ENCODE measurements at regions not wholly inside any gene's neighbourhood (a gene's known extent, or its start where the extent isn't known, plus 50 kb on each side); places are given as distances from the start of the nearest gene placed in this dataset.

DNA sequence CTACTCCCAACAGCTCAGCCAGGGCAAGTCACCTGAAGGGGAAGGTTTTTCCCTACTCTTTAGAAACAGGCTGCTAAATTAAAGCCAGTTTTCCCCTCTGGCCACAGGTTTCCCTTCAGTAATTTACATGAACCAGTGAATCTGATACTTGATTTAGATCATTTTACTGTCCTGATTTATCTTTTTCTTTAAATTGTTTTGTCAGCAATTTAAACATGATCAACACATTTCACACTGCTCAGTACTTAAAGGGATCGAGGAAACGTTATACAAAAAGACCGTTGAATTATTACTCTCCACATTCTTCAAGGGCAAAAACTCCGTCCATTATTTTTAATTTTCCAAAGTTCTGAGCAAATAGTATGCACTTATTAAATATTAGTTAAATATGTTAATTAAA, 1165.7 kb upstream of the GYPC start:
- DNase-seq, result no peak
- Mint-ChIP-seq H3K36me3 (ENCODE audit: insufficient read depth) (no peaks in the 10 kb centered on the region), H3K4me1 (ENCODE audit: low read depth) (no peaks in the 10 kb centered on the region), H3K4me3 (no peak overlapping the region), H3K9me3 (peaks cover 14% of the 10 kb centered on the region), H3K27me3 (ENCODE audit: low read depth) (no peaks in the 10 kb centered on the region)
- ATAC-seq, result no peak

DNA sequence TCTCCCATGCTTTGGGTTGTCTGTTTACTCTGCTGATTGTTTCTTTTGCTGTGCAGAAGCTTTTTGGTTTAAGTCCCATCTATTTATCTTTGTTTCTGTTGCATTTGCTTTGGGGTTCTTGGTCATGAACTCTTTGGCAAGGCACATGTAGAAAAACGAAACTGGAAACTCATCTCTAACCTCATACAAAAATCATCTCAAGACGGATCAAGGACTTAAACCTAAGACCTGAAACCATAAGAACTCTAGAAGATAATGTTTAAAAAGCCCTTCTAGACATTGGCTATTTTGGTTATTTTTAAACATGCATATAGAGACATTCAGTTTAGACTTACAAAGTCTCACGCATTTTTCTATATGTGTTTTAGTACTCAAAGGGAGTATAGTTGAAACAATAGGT, 1164.3 kb upstream of the GYPC start:
- Mint-ChIP-seq H3K4me3 (no peak overlapping the region), H3K9me3 (peaks cover 16% of the 10 kb centered on the region), H3K27me3 (ENCODE audit: low read depth) (no peaks in the 10 kb centered on the region), H3K4me1 (ENCODE audit: low read depth) (no peaks in the 10 kb centered on the region), H3K36me3 (ENCODE audit: insufficient read depth) (no peaks in the 10 kb centered on the region)
- DNase-seq (no peak), ATAC-seq (no peak)

DNA sequence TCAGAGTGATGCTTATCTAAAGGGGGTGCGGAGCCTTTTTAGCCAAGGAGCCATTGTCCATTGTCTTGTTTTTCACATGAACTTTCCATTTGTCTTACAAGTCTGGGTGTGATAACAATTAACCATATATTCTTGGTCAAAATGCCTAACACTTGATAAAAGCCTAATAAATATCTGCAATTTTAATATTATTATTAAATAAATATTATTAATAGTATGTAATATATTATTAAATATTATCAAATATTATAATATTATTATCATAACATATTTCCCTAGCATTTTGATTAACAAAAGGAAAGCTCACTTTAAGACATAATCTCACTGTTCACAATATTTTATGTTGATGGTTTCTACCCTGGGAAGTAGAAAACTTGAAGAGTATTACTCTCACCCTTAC, 1143.6 kb upstream of the GYPC start:
- no peaks in the 10 kb centered on the region for H3K36me3 Mint-ChIP-seq (ENCODE audit: insufficient read depth)
- ATAC-seq, result no peak
- H3K27me3 Mint-ChIP-seq (ENCODE audit: low read depth), result peaks cover 4% of the 10 kb centered on the region
- no peak overlapping the region for H3K4me3 Mint-ChIP-seq
- no peaks in the 10 kb centered on the region for H3K4me1 Mint-ChIP-seq (ENCODE audit: low read depth)
- DNase-seq, result no peak
- peaks cover 14% of the 10 kb centered on the region for H3K9me3 Mint-ChIP-seq

DNA sequence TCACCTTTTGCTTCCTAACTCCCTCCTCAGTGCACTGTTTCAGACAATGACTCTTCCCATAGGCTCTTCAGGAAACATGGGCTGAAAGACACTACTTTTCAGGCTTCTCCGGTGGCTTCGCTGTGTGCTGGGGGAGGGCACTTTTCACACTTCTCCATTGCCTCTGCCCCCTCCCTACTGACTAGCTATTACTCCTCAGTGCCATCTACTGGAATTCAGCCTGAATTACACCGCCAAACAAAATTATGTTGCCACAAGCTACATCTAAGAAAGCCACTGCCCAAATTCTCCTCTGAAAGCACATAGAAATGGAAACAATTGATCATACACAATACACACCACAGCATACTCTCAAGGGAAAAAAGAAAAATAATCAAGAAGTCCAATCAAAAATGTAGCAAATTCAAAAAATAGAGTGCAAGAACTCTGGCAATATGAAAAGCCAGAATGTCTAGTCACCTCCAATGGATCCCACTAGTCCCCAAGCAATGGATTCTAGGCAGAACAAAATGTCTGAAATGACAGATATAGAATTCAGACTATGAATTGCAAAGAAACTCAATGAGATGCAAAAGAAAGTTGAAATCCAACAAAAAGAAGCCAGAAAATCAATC, 1139.4 kb upstream of the GYPC start:
- H3K9me3 Mint-ChIP-seq, result peaks cover 18% of the 10 kb centered on the region
- no peaks in the 10 kb centered on the region for H3K4me1 Mint-ChIP-seq (ENCODE audit: low read depth)
- no peak overlapping the region for H3K4me3 Mint-ChIP-seq
- ATAC-seq, result no peak
- H3K27me3 Mint-ChIP-seq (ENCODE audit: low read depth), result no peaks in the 10 kb centered on the region
- H3K36me3 Mint-ChIP-seq (ENCODE audit: insufficient read depth), result no peaks in the 10 kb centered on the region
- DNase-seq, result no peak

DNA sequence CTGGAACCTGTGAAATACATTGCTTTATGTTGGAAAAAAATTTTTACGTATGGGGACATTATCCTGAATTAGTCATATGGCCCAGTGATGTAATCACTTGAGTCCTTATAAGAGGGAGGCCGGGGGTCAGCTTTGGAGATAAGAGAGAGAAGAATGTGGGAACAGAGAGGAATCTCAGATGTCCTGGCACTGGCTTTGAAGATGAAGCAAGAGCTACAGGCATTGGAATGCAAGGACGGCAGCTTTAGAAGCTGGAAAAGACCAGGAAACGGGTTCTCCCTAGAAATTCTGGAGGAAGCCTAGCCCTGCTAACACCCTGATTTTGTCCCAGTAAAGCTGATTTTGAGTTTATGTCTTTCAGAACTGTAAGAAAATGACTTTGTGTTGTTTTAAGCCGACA, 1129.9 kb upstream of the GYPC start:
- DNase-seq, result no peak
- Mint-ChIP-seq H3K27me3 (ENCODE audit: low read depth) (no peaks in the 10 kb centered on the region), H3K4me1 (ENCODE audit: low read depth) (no peaks in the 10 kb centered on the region), H3K9me3 (no peaks in the 10 kb centered on the region), H3K36me3 (ENCODE audit: insufficient read depth) (no peaks in the 10 kb centered on the region), H3K4me3 (no peak overlapping the region)
- ATAC-seq, result no peak

DNA sequence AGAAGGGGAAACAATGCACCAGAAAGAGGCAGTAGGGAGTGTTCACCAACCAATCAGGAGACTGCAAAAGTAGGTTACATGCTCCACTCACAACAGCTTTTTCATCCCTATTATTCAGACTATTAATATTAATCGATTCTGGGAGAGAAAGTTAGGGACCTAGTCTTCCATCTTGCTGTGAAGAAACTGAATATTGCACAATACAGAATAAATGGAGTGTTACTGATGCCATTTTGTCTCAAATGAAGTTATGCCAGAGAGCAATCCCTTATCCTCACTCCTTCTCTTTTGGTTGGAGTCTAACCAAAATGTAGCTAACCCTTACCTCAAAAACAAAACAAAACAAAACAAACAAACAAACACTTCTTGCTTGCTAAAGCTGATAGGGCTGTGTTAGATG, 1120.9 kb upstream of the GYPC start:
- Mint-ChIP-seq H3K9me3 (no peaks in the 10 kb centered on the region), H3K27me3 (ENCODE audit: low read depth) (no peaks in the 10 kb centered on the region), H3K36me3 (ENCODE audit: insufficient read depth) (no peaks in the 10 kb centered on the region), H3K4me1 (ENCODE audit: low read depth) (no peaks in the 10 kb centered on the region), H3K4me3 (no peak overlapping the region)
- ATAC-seq, result no peak
- DNase-seq, result no peak

DNA sequence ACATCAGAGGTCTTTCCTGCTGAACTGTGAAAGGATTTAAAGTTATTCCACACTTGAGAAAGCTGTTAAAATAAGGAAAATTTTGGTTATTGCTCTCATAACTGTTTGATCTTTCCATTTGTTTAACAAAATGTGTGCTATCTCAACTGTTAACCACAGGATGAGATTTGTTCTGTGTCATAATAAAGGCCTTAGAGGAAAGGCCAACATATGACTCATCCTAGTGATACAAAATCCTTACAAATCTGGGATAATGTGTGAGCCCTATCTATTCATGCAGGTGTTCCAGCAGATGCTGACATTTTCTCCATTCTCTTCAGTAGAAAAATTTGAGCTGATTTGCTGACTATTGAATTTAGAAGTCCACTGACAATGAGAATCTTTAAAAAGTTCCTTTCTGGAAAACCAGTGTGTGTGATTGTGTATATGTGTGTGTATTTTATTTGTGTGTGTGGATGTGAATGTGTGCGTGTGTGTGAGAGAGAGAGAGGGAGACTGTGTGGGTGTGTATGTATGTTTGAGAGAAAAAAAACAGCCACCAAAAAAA, 1111.9 kb upstream of the GYPC start:
- Mint-ChIP-seq H3K4me3 (no peak overlapping the region), H3K27me3 (ENCODE audit: low read depth) (no peaks in the 10 kb centered on the region), H3K4me1 (ENCODE audit: low read depth) (no peaks in the 10 kb centered on the region), H3K9me3 (peaks cover 3% of the 10 kb centered on the region), H3K36me3 (ENCODE audit: insufficient read depth) (no peaks in the 10 kb centered on the region)
- ATAC-seq (no peak), DNase-seq (no peak)

DNA sequence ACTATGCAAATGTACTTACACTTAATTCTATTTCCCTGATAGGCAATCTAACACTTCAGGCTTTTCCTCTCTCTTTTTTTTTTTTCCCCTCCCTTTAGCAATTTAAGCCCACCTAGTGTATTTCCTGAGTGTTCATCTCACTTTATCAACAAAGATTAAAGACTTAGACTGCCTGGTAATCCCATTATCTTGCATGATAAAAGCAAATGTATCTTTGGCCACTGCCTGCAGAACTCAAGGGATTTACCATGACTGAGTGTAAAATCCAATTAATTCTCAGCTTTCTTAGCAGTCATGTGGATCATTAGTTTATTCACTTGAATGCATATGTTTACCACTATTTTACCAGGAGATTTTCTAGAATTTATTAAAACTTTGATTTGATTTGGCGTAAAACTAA, 1102.2 kb upstream of the GYPC start:
- ATAC-seq, result no peak
- Mint-ChIP-seq H3K4me1 (ENCODE audit: low read depth) (no peaks in the 10 kb centered on the region), H3K36me3 (ENCODE audit: insufficient read depth) (no peaks in the 10 kb centered on the region), H3K27me3 (ENCODE audit: low read depth) (no peaks in the 10 kb centered on the region), H3K9me3 (peaks cover 8% of the 10 kb centered on the region), H3K4me3 (no peak overlapping the region)
- DNase-seq, result no peak

DNA sequence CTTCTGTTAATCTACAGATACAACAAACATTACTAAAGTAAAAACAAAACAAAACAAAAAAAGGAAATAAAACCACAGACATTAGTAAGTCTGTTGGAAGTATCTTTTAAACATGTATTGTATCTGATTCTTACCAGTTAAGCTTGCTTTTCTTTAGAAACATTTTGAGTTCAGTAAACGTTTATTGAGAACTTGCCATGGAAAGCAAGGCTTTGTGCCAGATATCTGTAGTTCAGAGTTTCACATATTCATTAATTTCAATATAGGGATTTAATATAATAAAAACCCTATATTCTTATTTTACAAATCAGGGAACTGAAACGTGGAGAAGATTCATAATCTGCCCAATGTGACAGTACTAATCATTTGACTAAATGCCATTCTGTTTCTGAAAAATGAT, 1101.0 kb upstream of the GYPC start:
- Mint-ChIP-seq H3K9me3 (peaks cover 11% of the 10 kb centered on the region), H3K36me3 (ENCODE audit: insufficient read depth) (no peaks in the 10 kb centered on the region), H3K27me3 (ENCODE audit: low read depth) (no peaks in the 10 kb centered on the region), H3K4me3 (no peak overlapping the region), H3K4me1 (ENCODE audit: low read depth) (no peaks in the 10 kb centered on the region)
- no peak for ATAC-seq
- DNase-seq, result no peak

DNA sequence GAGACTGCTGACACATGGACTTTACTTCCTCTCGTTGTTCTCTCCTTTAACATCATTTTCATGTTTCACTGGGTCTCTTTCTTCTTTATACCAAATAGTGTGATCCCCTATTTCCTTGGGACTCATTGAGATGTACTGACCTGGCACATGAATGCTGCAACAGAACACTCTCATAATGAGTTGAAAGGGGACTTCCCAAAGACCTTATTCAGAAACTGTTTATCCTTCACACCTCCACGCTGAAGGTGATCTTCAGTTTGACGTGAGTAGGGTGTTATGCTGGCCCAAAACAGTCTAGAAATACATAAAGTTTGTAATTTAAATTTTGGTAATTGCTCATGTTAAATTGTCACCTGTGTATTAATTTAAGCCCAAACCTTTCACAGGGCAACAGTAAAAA, 1096.8 kb upstream of the GYPC start:
- Mint-ChIP-seq H3K9me3 (peaks cover 12% of the 10 kb centered on the region), H3K36me3 (ENCODE audit: insufficient read depth) (no peaks in the 10 kb centered on the region), H3K4me3 (no peak overlapping the region), H3K4me1 (ENCODE audit: low read depth) (no peaks in the 10 kb centered on the region), H3K27me3 (ENCODE audit: low read depth) (no peaks in the 10 kb centered on the region)
- DNase-seq (no peak), ATAC-seq (no peak)

DNA sequence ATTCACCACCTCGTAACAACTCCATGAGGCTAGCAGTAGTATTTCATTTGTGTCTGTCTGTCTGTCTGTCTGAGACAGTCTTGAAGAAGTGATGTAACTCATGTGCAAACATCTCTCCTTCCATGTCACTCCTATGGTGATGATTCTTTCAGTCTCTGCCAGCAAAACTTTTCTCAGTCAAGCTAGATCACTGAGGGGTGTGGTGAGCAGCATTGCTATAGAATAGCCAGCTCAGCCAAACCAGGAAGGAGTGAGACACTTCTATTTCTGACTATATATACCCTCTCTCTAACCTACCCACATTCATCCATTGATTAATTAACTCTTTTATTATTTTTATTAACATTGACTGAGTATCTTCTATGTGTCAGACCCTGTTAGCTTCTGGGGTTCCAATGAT, 1095.1 kb upstream of the GYPC start:
- no peaks in the 10 kb centered on the region for H3K36me3 Mint-ChIP-seq (ENCODE audit: insufficient read depth)
- no peaks in the 10 kb centered on the region for H3K4me1 Mint-ChIP-seq (ENCODE audit: low read depth)
- H3K9me3 Mint-ChIP-seq, result peaks cover 12% of the 10 kb centered on the region
- H3K4me3 Mint-ChIP-seq, result no peak overlapping the region
- no peaks in the 10 kb centered on the region for H3K27me3 Mint-ChIP-seq (ENCODE audit: low read depth)
- no peak for DNase-seq
- no peak for ATAC-seq

DNA sequence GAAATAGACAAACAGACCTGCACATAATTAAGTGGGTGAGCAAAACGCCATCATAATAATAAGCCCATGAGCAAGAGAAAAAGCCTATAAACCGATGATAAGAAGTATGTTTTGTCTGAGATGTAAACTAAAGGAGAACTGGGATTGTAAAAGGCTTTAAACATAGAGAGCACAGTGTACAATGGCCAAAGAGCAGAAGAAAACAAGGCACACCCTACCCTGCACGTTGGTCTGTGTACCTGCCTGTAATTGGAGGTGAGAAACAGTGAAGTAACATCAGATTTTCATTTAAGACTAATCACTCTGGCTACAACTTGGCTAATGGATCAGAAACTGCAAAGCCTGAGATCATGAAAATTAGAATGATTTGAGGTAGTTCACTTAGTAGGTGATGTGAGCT, 1094.7 kb upstream of the GYPC start:
- H3K27me3 Mint-ChIP-seq (ENCODE audit: low read depth), result no peaks in the 10 kb centered on the region
- H3K36me3 Mint-ChIP-seq (ENCODE audit: insufficient read depth), result no peaks in the 10 kb centered on the region
- no peaks in the 10 kb centered on the region for H3K4me1 Mint-ChIP-seq (ENCODE audit: low read depth)
- ATAC-seq (no peak), DNase-seq (no peak)
- no peak overlapping the region for H3K4me3 Mint-ChIP-seq
- peaks cover 10% of the 10 kb centered on the region for H3K9me3 Mint-ChIP-seq

DNA sequence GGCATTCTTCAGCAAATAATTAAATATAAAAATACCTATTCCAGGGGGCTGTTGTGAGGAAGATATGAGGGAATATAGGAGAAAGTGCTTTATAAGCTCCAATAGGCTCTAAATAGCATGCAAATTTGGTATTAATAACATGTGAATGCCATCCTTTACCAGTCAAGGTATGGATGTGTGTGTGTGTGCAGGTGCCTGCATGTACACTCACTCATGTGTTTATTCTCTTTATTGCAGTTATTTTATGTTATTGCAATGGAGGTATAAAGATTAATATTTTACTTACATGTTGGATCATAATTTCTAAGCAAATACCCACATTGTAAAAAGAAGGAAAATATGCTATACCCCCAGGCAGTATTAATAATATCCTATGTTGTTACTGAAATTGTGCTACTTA, 1093.0 kb upstream of the GYPC start:
- Mint-ChIP-seq H3K4me1 (ENCODE audit: low read depth) (no peaks in the 10 kb centered on the region), H3K4me3 (no peak overlapping the region)

DNA sequence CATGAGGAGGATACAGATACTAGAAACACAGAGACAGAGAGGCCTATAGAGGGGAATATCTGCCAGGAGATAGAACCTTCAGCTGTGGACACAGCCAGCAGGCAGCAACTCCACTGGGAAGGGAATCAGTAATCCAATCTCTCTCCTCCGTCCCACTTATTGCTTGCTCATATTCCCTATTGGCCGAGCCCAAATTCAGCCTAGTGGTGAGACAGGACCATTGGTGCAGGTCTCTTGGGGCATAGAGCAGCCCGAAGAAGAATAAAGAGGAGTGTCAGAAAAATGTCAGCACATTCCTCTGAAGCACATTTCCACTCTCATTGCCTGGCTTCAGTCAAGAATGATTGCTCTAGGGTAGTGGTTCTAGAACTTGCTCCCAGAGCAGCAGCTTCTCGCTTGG, 1091.5 kb upstream of the GYPC start:
- DNase-seq, result no peak
- H3K4me1 Mint-ChIP-seq (ENCODE audit: low read depth), result no peaks in the 10 kb centered on the region
- peaks cover 8% of the 10 kb centered on the region for H3K9me3 Mint-ChIP-seq
- no peak for ATAC-seq
- no peak overlapping the region for H3K4me3 Mint-ChIP-seq
- no peaks in the 10 kb centered on the region for H3K36me3 Mint-ChIP-seq (ENCODE audit: insufficient read depth)
- no peaks in the 10 kb centered on the region for H3K27me3 Mint-ChIP-seq (ENCODE audit: low read depth)

More for the DNA sequence above, 1093.0 kb upstream of the GYPC start:
- Mint-ChIP-seq H3K27me3 (ENCODE audit: low read depth) (no peaks in the 10 kb centered on the region), H3K36me3 (ENCODE audit: insufficient read depth) (no peaks in the 10 kb centered on the region), H3K9me3 (peaks cover 11% of the 10 kb centered on the region)
- ATAC-seq, result no peak
- no peak for DNase-seq

DNA sequence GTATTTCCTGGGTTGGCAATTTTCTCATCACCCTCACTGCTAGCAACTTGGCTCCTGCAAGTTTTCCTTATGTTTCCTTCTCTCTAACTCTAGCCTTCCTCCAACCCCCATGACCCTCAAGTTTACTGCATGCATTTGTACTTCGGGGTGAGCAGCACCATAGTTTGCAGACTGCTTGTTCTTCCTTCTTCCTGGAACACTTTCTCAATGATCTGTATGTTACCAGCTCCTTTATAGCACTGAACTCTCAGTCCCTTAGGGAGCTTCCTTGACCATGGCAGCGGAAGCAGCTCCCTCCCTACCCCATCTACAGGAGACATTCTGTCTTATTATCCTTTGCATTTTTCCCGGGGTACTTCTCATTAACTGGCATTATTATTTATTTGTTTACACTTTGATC, 1089.5 kb upstream of the GYPC start:
- no peaks in the 10 kb centered on the region for H3K36me3 Mint-ChIP-seq (ENCODE audit: insufficient read depth)
- H3K4me1 Mint-ChIP-seq (ENCODE audit: low read depth), result no peaks in the 10 kb centered on the region
- H3K27me3 Mint-ChIP-seq (ENCODE audit: low read depth), result no peaks in the 10 kb centered on the region
- DNase-seq, result no peak
- no peak overlapping the region for H3K4me3 Mint-ChIP-seq
- ATAC-seq, result no peak
- peaks cover 6% of the 10 kb centered on the region for H3K9me3 Mint-ChIP-seq

DNA sequence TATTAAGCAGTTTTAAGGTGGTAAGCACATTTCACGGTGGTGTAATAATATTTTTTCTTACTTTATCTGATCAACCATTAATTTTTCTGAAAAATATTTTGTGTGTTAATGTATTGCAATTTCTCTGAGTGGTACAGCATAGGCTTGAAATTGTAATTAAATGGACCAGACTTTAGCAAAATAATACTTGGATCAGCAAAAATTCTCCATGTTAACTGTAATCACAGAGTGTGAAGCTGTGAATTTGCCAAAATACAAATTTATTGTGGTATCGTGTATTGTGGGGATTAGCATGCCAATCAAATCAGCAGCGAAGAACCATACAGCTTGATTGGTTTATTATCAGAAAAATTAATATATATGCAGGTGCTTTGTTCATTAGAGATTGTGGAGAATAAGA, 1088.9 kb upstream of the GYPC start:
- Mint-ChIP-seq H3K4me3 (no peak overlapping the region), H3K9me3 (peaks cover 6% of the 10 kb centered on the region), H3K27me3 (ENCODE audit: low read depth) (no peaks in the 10 kb centered on the region), H3K36me3 (ENCODE audit: insufficient read depth) (no peaks in the 10 kb centered on the region), H3K4me1 (ENCODE audit: low read depth) (no peaks in the 10 kb centered on the region)
- DNase-seq (no peak), ATAC-seq (no peak)

Measured in activated T-cell treated with anti-CD3 and anti-CD28 coated beads, Interleukin-2, amount 50 U/mL, for 4 hours (primary cell).